C4-2B (cell line): ENCODE measurements at regions not wholly inside any gene's neighbourhood (a gene's known extent, or its start where the extent isn't known, plus 50 kb on each side); places are given as distances from the start of the nearest gene placed in this dataset.

Experiments used
- ZFX ChIP-seq: fragments of 450-650 bp; IDR thresholded peaks from 2 replicates; pipeline ENCODE4 v1.6.1; 2017
- TF ChIP-seq, protein P1 (sequence below): fragments of 450-650 bp; conservative IDR thresholded peaks from 2 replicates; pipeline ENCODE4 v1.5.1; 2017; ENCODE audit warnings: mild to moderate bottlenecking

DNA sequence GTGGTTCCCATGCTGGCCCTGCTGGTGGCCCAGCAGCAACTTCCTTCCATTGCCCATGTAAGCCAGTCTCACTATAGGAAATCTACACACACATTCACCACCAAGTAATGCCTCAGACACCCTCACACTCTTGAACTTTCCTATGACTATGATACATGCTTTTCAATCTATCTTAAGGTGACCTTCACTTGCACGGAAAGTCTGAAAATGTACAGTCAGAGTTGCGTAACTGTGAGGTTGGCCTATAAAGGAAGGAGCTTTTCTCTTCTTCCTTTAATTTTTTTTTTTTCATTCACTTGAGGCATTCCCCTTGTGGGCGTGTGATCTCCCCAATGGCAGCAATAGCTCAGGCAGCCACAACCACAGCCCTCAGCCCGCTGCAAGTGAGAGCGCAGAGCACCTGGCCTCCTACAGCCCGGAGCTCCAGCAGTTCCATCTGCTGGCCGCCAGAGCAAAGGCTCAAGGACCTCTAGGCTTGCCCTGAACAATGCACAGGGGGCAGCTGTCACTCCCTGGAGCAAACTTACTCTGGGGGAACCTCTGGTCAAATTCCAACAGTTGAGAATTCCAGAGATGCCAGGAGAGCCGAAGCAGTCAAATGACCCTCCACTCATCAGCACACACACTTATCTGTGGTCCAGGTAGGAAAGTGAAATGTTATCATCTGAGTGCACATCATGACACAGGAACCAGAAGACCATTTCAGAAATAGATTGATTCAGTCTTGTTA is 123.1 kb upstream of the ADO start:
- TF ChIP-seq, protein P1, sequence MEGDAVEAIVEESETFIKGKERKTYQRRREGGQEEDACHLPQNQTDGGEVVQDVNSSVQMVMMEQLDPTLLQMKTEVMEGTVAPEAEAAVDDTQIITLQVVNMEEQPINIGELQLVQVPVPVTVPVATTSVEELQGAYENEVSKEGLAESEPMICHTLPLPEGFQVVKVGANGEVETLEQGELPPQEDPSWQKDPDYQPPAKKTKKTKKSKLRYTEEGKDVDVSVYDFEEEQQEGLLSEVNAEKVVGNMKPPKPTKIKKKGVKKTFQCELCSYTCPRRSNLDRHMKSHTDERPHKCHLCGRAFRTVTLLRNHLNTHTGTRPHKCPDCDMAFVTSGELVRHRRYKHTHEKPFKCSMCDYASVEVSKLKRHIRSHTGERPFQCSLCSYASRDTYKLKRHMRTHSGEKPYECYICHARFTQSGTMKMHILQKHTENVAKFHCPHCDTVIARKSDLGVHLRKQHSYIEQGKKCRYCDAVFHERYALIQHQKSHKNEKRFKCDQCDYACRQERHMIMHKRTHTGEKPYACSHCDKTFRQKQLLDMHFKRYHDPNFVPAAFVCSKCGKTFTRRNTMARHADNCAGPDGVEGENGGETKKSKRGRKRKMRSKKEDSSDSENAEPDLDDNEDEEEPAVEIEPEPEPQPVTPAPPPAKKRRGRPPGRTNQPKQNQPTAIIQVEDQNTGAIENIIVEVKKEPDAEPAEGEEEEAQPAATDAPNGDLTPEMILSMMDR: no peak
- TF ChIP-seq ZFX: no peak
